Gastrocnemius medialis (tissue), 4 donors: ENCODE measurements at regions not wholly inside any gene's neighbourhood (a gene's known extent, or its start where the extent isn't known, plus 50 kb on each side); places are given as distances from the start of the nearest gene placed in this dataset.
"Not testable (repeated sequence)": the region's sequence is repeated elsewhere in the genome, so short reads cannot be mapped to it uniquely, and the experiment has no call there.

ENCODE experiments used
- POLR2A ChIP-seq, 2 donors: fragments of 450-650 bp; IDR thresholded peaks; one replicate each; pipeline ENCODE4 v1.6.1; 2017; ENCODE audit warnings: antibody characterized with exemption in 2 of 2, mild to moderate bottlenecking in 2 of 2, moderate library complexity in 2 of 2
- TF ChIP-seq, protein P1 (sequence below), 5 experiments: fragments of 450-650 bp in 3 of 5; fragments of 200-600 bp in 2 of 5; sonication (generic) in 2 of 5; IDR thresholded peaks in 4 of 5; conservative IDR thresholded peaks in 1 of 5; 1 replicate in 4 of 5; 2 replicates in 1 of 5; pipeline ENCODE4 v1.5.1; 2016 to 2019; ENCODE audit warnings: antibody characterized with exemption in 5 of 5, mild to moderate bottlenecking in 3 of 5, moderate library complexity in 3 of 5

DNA sequence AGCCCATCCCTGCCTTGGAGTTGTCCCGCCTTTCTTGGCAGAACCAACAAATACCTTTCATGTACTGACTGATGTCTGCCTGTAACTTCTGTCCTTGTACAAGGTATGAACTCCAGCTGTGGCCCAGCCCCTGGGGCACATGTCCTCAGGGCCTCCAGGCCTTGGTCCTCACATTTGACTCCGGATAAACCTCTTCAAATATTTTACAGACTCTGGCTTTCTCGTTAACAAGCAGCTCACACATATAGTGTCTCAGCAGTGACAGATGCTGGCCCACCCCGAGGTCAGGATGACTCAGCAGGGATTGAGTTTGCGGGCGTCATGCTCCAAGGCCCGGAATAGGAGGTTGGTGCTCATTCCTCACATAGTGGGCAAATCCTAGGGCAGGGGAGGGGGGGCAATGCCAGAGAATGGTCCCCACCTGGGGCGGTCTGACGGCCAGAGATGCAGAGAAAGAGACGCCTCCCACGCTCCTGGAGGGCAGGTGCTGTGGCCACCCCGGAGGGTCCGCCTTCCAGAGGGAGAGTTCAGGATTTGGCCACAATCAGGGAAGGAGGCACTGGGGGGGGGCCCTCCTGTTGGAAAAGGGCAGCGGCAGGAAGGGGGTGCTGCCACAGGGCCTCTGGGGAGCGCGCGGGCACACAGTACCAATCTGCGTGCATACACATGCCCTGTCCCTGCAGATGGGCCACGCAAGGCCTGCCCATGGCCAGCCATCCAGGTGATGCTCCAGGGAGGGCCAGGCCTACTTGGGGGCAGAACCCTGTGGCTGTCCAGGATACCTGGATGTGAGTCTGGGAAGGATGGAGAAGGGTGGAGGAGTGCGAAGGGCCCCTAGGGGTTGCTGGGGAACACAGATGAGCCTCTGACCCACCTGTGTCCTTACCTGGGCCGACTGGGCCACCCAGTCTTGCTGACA, 58.2 kb upstream of the SPN start:
- not testable (repeated sequence) for TF ChIP-seq POLR2A (IDR thresholded peaks at IDR 0.05)
- TF ChIP-seq, protein P1, sequence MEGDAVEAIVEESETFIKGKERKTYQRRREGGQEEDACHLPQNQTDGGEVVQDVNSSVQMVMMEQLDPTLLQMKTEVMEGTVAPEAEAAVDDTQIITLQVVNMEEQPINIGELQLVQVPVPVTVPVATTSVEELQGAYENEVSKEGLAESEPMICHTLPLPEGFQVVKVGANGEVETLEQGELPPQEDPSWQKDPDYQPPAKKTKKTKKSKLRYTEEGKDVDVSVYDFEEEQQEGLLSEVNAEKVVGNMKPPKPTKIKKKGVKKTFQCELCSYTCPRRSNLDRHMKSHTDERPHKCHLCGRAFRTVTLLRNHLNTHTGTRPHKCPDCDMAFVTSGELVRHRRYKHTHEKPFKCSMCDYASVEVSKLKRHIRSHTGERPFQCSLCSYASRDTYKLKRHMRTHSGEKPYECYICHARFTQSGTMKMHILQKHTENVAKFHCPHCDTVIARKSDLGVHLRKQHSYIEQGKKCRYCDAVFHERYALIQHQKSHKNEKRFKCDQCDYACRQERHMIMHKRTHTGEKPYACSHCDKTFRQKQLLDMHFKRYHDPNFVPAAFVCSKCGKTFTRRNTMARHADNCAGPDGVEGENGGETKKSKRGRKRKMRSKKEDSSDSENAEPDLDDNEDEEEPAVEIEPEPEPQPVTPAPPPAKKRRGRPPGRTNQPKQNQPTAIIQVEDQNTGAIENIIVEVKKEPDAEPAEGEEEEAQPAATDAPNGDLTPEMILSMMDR (IDR thresholded peaks at IDR 0.05 in 4 of 5, conservative IDR thresholded peaks at IDR 0.05 in 1 of 5) = not testable (repeated sequence)
